Lower leg skin (tissue), 3 donors: ENCODE measurements at regions not wholly inside any gene's neighbourhood (a gene's known extent, or its start where the extent isn't known, plus 50 kb on each side); places are given as distances from the start of the nearest gene placed in this dataset.

ENCODE experiments used
- CTCF ChIP-seq, 3 donors: fragments of 450-650 bp; IDR thresholded peaks; one replicate each; pipeline ENCODE4 v1.5.1; 2016; ENCODE audit warnings: antibody characterized with exemption in 3 of 3, mild to moderate bottlenecking in 3 of 3, moderate library complexity in 2 of 3
- POLR2A ChIP-seq, 2 donors: fragments of 450-650 bp; IDR thresholded peaks; one replicate each; pipeline ENCODE4 v1.6.1; 2016 to 2017; ENCODE audit warnings: antibody characterized with exemption in 2 of 2, mild to moderate bottlenecking in 1 of 2, moderate library complexity in 1 of 2

GRCh38 chr4:20440170-20440569, 188.5 kb downstream of the SLIT2 start:
- no peak for TF ChIP-seq CTCF (IDR thresholded peaks at IDR 0.05)
- no peak for TF ChIP-seq POLR2A (IDR thresholded peaks at IDR 0.05)
